Endothelial cell of umbilical vein (primary cell): ENCODE measurements at regions not wholly inside any gene's neighbourhood (a gene's known extent, or its start where the extent isn't known, plus 50 kb on each side); places are given as distances from the start of the nearest gene placed in this dataset.

Experiments used
- BruUV-seq: library from RNA; stranded (reverse); fragments of 400-500 nt; replicated peaks from 2 replicates; lab custom pipeline; 2021; lab: Mats Ljungman, UMichigan
- CTCF ChIA-PET: fragments of 300-600, 350-600 bp; sonication (Branson Sonifier 250); formaldehyde crosslinking; loops from one replicate; lab custom pipeline; 2021; ENCODE audit warnings: antibody characterized with exemption, inconsistent platforms; lab: Charles Lee
- POLR2A ChIA-PET: fragments of 300-600, 350-600 bp; sonication (Branson Sonifier 250); formaldehyde crosslinking; loops from one replicate; lab custom pipeline; 2021; ENCODE audit warnings: antibody characterized with exemption, inconsistent platforms; lab: Charles Lee
- DNase-seq: peaks from one replicate; pipeline ENCODE4 v3.0.0-alpha.2; 2011; ENCODE audit warnings: low read depth, low spot score
- FAIRE-seq: peaks from 2 replicates; lab custom pipeline; 2011; peaks lifted over from hg19 to GRCh38; lab: Jason Lieb, UNC
- H2AFZ ChIP-seq: 2 replicates; pipeline ENCODE4 v1.6.0; 2012; ENCODE audit warnings: low read depth, low read length, control low read depth, inconsistent platforms
- H3K27ac ChIP-seq: 2 replicates; pipeline ENCODE4 v1.5.1; 2011; ENCODE audit warnings: low read depth, mild to moderate bottlenecking, control low read depth, low read length, moderate library complexity; ENCODE audit not compliant: insufficient read depth
- H3K27me3 ChIP-seq, 2 experiments: 2 replicates each; pipeline versions ENCODE4 v1.6.0 to v1.6.1; 2011; ENCODE audit warnings: low read length in 2 of 2, mixed read lengths in 1 of 2; ENCODE audit not compliant: control insufficient read depth in 2 of 2, insufficient read depth in 2 of 2
- H3K36me3 ChIP-seq, 2 experiments: 2 replicates in 1 of 2; 3 replicates in 1 of 2; pipeline ENCODE4 v1.5.1; 2011; ENCODE audit warnings: low read length in 2 of 2, mild to moderate bottlenecking in 1 of 2, moderate library complexity in 1 of 2; ENCODE audit not compliant: control insufficient read depth in 2 of 2, insufficient read depth in 2 of 2; ENCODE audit errors: extremely low read depth in 1 of 2
- H3K4me1 ChIP-seq: 3 replicates; pipeline ENCODE4 v1.5.1; 2011; ENCODE audit warnings: mild to moderate bottlenecking, low read length; ENCODE audit not compliant: control insufficient read depth, insufficient read depth; ENCODE audit errors: extremely low read depth
- H3K4me2 ChIP-seq: 2 replicates; pipeline ENCODE4 v1.6.1; 2011; ENCODE audit warnings: low read length, control low read depth, mixed read lengths; ENCODE audit not compliant: insufficient read depth
- H3K4me3 ChIP-seq, 3 experiments: fragments of 200-600 bp in 1 of 3; sonication (generic), shearing (Covaris generic) in 1 of 3; replicated peaks in 1 of 3; 2 replicates each; pipeline ENCODE4 v1.5.1; 2011 to 2016; ENCODE audit warnings: control low read depth in 3 of 3, low read length in 3 of 3, mild to moderate bottlenecking in 2 of 3, inconsistent platforms in 1 of 3, low read depth in 1 of 3, moderate library complexity in 1 of 3; ENCODE audit not compliant: insufficient read depth in 1 of 3
- H3K79me2 ChIP-seq: 2 replicates; pipeline ENCODE4 v1.6.0; 2012; ENCODE audit warnings: low read length, inconsistent platforms; ENCODE audit not compliant: control insufficient read depth, insufficient read depth
- H3K9ac ChIP-seq: replicated peaks from 2 replicates; pipeline ENCODE3; 2011; ENCODE audit warnings: low read length, control low read depth; ENCODE audit not compliant: insufficient read depth; ENCODE audit errors: extremely low read depth
- H3K9me1 ChIP-seq: replicated peaks from 3 replicates; pipeline ENCODE4 v1.6.0; 2011; ENCODE audit warnings: mild to moderate bottlenecking, low read length; ENCODE audit not compliant: control insufficient read depth, insufficient read depth; ENCODE audit errors: extremely low read depth
- H3K9me3 ChIP-seq: replicated peaks from 2 replicates; pipeline ENCODE4 v1.5.1; 2012; ENCODE audit warnings: low read length, inconsistent platforms; ENCODE audit not compliant: control insufficient read depth, insufficient read depth
- H4K20me1 ChIP-seq: replicated peaks from 2 replicates; pipeline ENCODE3; 2011; ENCODE audit warnings: mild to moderate bottlenecking, low read length; ENCODE audit not compliant: control insufficient read depth, insufficient read depth; ENCODE audit errors: extremely low read depth
- EZH2 ChIP-seq: IDR thresholded peaks from 2 replicates; pipeline ENCODE4 v1.6.1; 2012; ENCODE audit warnings: borderline replicate concordance, low read depth, mild to moderate bottlenecking, moderate library complexity, low read length, inconsistent platforms; ENCODE audit not compliant: severe bottlenecking
- FOS ChIP-seq: IDR thresholded peaks from 2 replicates; pipeline ENCODE4 v1.6.1; 2011; ENCODE audit warnings: mild to moderate bottlenecking, low read length, moderate library complexity, borderline replicate concordance; ENCODE audit not compliant: insufficient read depth
- MYC ChIP-seq: IDR thresholded peaks from one replicate; pipeline ENCODE4 v1.6.1; 2011; ENCODE audit warnings: mild to moderate bottlenecking, low read depth, low read length
- POLR2A ChIP-seq: IDR thresholded peaks from 2 replicates; pipeline ENCODE4 v1.6.1; 2012; ENCODE audit warnings: low read depth, mild to moderate bottlenecking, control low read depth, low read length
- dilution Hi-C: fragments of 300-500 bp; cut with MboI; formaldehyde crosslinking; loops from one replicate; pipeline ENCODE4 v1.15.0; 2019; ENCODE audit warnings: low sequenced_read_pairs; ENCODE audit not compliant: extremely low pct_ligation_motif_present
- intact Hi-C: fragments of 100-400 bp; cut with micrococcal nuclease; formaldehyde crosslinking; loops from one replicate; pipeline ENCODE4 v1.10.0; 2022
- TF ChIP-seq, protein P1 (sequence below), 2 donors: IDR thresholded peaks; 1 replicate in 1 of 2; 2 replicates in 1 of 2; pipeline ENCODE4 v1.5.1; 2011; ENCODE audit warnings: low read length in 2 of 2, mild to moderate bottlenecking in 2 of 2, moderate library complexity in 2 of 2, control low read depth in 1 of 2, inconsistent platforms in 1 of 2, low read depth in 1 of 2; ENCODE audit not compliant: insufficient read depth in 1 of 2; ENCODE audit errors: extremely low read depth in 1 of 2
- TF ChIP-seq, protein P2 (sequence below): IDR thresholded peaks from 2 replicates; pipeline ENCODE4 v1.6.1; 2011; ENCODE audit not compliant: insufficient read depth, insufficient read length

DNA sequence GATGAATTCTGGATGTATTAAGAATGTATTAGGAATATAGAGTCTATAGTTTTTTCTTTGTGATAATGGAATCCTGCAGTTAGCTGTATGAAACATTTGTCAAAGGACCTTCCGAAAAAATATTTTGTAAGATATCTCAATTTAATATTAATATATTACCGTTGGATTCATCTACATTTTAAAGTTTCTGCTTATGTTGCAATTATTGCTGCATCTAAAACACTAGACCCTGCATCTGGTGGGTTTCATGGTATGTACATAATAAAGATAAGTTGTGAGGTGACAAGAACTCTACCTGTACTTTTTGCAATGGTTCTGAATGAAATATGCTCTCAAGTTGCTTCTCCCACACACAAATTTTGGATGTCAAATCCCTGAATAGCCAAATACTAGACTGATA is 565.9 kb upstream of the FBXO33 start:
- Histone ChIP-seq H3K27ac (no peak overlapping the region), H3K79me2 (no peaks in the 10 kb centered on the region), H3K4me2 (no peak overlapping the region), H4K20me1 (no peaks in the 10 kb centered on the region), H3K27me3 (no peaks in the 10 kb centered on the region), H3K9ac (no peak overlapping the region), H3K9me3 (no peaks in the 10 kb centered on the region), H3K9me1 (no peaks in the 10 kb centered on the region), H2AFZ (no peak overlapping the region), H3K36me3 (no peaks in the 10 kb centered on the region), H3K4me1 (no peaks in the 10 kb centered on the region), H3K4me3 (no peak overlapping the region)
- ChIA-PET CTCF (no interaction called here), POLR2A (no interaction called here)
- intact Hi-C loops: no loop called here
- no TSS peak for BruUV-seq
- TF ChIP-seq POLR2A (no peak), EZH2 (no peak), FOS (no peak), MYC (no peak)
- TF ChIP-seq, protein P1, sequence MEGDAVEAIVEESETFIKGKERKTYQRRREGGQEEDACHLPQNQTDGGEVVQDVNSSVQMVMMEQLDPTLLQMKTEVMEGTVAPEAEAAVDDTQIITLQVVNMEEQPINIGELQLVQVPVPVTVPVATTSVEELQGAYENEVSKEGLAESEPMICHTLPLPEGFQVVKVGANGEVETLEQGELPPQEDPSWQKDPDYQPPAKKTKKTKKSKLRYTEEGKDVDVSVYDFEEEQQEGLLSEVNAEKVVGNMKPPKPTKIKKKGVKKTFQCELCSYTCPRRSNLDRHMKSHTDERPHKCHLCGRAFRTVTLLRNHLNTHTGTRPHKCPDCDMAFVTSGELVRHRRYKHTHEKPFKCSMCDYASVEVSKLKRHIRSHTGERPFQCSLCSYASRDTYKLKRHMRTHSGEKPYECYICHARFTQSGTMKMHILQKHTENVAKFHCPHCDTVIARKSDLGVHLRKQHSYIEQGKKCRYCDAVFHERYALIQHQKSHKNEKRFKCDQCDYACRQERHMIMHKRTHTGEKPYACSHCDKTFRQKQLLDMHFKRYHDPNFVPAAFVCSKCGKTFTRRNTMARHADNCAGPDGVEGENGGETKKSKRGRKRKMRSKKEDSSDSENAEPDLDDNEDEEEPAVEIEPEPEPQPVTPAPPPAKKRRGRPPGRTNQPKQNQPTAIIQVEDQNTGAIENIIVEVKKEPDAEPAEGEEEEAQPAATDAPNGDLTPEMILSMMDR (IDR thresholded peaks at IDR 0.05; ENCODE audit: extremely low read depth in 1 of 2, insufficient read depth in 1 of 2, low read depth in 1 of 2, low read length in 2 of 2): no peak
- TF ChIP-seq, protein P2, sequence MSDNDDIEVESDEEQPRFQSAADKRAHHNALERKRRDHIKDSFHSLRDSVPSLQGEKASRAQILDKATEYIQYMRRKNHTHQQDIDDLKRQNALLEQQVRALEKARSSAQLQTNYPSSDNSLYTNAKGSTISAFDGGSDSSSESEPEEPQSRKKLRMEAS: no peak
- FAIRE-seq: no peak
- dilution Hi-C loops: no loop called here
- DNase-seq: no peak

DNA sequence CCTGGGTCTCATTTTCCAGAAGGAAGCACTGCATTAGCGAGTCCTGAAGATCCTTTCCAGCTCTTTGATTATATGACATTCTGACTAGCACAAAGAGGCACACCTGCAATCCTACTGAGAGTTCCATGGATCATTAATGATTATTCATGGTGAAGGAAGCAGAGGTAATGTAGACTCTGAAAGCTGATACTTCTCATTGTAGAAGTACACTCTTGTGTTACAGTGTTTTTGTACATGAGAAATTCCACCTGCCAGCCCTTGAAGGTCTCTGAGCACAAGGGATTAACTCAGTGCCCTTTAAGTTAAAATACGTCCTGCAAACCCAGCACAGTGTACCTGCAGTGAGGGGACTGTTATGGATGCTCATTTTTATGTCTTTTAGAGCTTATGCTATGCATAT is 558.8 kb upstream of the FBXO33 start:
- FAIRE-seq: no peak
- ChIA-PET POLR2A (no interaction called here), CTCF (no interaction called here)
- no peak overlapping the region for H3K4me3 ChIP-seq
- no peak overlapping the region for H2AFZ ChIP-seq
- intact Hi-C loops (no loop called here), dilution Hi-C loops (no loop called here)
- no peaks in the 10 kb centered on the region for H3K79me2 ChIP-seq
- H3K4me1 ChIP-seq: no peaks in the 10 kb centered on the region
- no peaks in the 10 kb centered on the region for H3K9me1 ChIP-seq
- no peaks in the 10 kb centered on the region for H3K36me3 ChIP-seq
- no TSS peak for BruUV-seq
- no peaks in the 10 kb centered on the region for H3K27me3 ChIP-seq
- TF ChIP-seq, protein P2: no peak
- H3K9me3 ChIP-seq: no peaks in the 10 kb centered on the region
- H3K27ac ChIP-seq: no peak overlapping the region
- no peaks in the 10 kb centered on the region for H4K20me1 ChIP-seq
- no peak overlapping the region for H3K9ac ChIP-seq
- no peak for DNase-seq
- no peak overlapping the region for H3K4me2 ChIP-seq
